Activated CD4-positive, alpha-beta T cell treated with anti-CD3 and anti-CD28 coated beads, Interleukin-2, Interleukin-4, amounts not matched to agents 100 ng/mL and 50 ng/mL, durations not matched to agents 16 hours and 8 hours (primary cell): ENCODE measurements at regions not wholly inside any gene's neighbourhood (a gene's known extent, or its start where the extent isn't known, plus 50 kb on each side); places are given as distances from the start of the nearest gene placed in this dataset.

Experiments used
- DNase-seq: peaks from one replicate; pipeline ENCODE4 v3.0.0-alpha.2; 2020; ENCODE audit warnings: low spot score

- no peak for DNase-seq
Observed at GRCh38 chr6:154885214-154885613, 109.9 kb upstream of the TIAM2 start.

DNA sequence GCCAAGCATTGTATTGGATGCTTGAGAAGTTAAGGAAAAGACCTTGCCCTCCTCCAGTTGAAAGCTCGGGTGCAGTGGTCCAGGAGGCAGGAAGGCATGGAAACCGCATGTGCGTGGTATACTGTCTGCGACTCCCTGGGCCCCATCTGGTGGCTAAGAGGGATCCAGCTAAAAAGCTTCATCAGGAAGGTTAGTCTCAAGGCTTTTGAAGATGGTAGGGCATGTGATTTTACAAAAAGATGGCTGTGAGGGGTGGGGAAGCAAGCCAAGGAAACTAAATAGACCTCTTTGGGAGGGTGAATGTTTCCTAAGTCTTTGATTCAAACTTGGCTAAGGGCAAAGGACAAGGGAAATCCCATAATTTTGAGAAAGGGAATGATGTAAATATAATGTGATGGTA, 109.1 kb upstream of the TIAM2 start:
- no peak for DNase-seq

GRCh38 chr6:154886471-154886870, 108.6 kb upstream of the TIAM2 start:
- no peak for DNase-seq

- no peak for DNase-seq
Observed at GRCh38 chr6:154887051-154887450, 108.1 kb upstream of the TIAM2 start.

DNA sequence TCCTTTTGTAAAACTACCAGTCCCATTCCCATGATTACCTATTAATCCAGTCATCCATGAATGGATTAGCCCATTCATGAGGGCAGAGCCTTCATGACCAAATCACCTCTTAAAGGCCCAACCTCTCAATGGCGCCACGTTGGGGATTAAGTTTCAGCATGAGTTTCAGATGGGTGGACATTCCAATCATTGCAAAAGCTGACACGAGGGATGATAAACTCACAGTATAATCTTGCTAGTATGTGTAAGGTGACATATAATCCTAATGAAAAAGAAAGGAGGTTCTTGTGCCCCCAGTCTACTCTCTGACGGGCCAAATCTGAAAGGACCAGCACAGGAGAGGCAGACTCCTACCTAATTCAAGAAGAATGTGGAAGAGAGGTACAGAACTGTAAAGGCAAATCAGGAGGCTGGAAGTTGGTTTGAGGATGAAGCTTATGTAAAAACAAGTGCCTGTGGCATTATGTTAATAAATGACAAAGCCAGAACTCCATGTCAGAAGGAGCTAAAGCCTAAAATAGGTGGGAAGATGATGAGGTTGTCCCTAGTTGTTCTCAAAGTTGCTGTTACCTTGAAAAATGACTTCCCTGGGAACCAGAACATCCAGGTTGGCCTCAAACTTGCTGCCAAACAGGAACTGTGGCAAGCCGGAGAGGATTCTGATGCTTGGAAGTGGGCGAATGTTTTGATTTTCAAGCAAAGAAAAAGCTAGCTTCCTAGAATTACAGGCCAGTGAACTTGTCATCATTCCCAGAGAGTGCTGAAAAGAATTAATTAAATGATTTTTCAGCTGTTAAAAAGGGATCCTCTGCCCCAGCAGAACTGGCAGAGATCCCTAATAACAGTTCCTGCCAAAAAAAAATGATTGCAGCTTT, 106.5 kb upstream of the TIAM2 start:
- DNase-seq = no peak

- DNase-seq = no peak
Observed at GRCh38 chr6:154890874-154891273, 104.2 kb upstream of the TIAM2 start.

- DNase-seq = no peak
Observed at GRCh38 chr6:154891901-154892300, 103.2 kb upstream of the TIAM2 start.

DNA sequence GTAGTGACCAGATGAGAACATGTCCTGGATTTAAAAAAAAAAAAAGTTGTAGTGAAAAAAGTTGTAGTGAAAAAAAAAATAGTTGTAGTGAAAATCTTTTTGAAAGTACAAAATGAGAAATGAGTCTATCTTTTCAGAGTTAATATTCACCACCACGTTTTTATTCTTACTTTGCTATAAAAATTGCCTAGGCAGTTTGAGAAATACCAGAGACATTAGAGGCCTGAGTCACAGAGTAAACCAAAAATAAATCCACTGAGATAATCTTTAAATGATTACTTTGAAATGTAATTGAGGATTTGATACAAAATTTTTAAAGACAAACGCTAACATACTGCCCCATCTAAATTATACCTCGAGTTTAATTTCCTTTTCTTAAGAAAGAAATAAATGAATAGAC, 101.2 kb upstream of the TIAM2 start:
- no peak for DNase-seq

GRCh38 chr6:154894902-154895301, 100.2 kb upstream of the TIAM2 start:
- DNase-seq = no peak

- no peak for DNase-seq
Observed at GRCh38 chr6:154895841-154896240, 99.3 kb upstream of the TIAM2 start.

GRCh38 chr6:154898821-154899220, 96.3 kb upstream of the TIAM2 start:
- DNase-seq = no peak

- no peak for DNase-seq
Observed at GRCh38 chr6:154899824-154900463, 95.2 kb upstream of the TIAM2 start.

GRCh38 chr6:154901876-154902552, 93.1 kb upstream of the TIAM2 start:
- DNase-seq = no peak

DNA sequence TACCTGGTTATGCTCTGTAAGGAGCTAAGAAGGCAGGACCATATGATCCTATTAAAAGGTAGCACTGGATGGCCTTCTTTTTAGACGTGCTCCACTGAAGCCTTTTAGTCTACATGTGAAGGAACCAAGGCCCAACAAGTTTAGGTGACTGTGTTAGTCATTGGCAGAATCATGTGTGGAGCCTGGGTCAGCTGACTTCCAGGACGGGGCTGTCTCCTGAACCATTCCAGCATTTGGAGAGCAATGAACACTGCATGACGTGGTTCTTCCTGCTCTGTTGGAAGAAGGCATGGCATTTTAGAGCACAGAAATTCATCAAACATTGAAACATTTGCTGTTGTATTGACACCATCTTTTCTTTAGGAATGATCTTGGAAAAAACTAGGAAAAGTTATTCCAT, 87.8 kb upstream of the TIAM2 start:
- no peak for DNase-seq

DNA sequence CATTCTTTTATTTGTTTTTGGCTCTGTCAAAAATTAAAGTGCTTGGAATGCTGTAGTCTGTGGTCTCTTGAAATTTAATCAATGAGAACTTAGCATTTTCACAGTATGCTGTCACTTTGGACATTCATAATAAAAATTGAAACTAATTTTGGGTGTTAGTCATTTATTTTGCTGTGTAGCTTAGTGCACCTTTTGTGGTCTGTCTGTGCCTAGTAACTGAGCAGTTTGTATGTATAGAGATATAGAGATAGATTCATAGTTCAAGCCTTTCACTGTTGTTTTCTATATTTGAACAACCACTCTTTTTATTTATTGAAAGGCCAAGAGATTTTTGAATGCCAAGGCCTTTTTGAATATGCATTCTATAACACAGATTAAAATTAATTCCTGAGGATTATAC, 86.4 kb upstream of the TIAM2 start:
- peak; percentile 14 for DNase-seq

DNA sequence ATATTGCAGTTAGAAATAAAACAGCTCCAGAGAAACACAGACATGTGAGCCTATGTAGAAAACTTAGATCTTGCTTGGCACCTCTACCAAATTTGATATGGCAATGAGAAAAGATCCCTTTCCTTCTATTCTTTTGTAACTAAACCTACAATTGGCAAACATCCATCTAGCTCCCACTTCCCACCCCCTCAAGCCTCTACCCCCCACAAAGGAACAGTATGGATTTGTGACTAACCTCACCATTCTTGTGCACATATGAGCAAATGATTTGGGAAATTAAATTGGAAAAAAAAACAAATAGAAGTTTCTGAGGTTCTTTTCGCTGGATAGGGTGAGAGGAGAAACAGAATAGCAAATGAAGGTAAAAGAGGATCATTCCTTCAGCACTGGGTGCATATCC, 85.8 kb upstream of the TIAM2 start:
- DNase-seq = no peak

- DNase-seq = no peak
Observed at GRCh38 chr6:154909821-154910220, 85.3 kb upstream of the TIAM2 start.

DNA sequence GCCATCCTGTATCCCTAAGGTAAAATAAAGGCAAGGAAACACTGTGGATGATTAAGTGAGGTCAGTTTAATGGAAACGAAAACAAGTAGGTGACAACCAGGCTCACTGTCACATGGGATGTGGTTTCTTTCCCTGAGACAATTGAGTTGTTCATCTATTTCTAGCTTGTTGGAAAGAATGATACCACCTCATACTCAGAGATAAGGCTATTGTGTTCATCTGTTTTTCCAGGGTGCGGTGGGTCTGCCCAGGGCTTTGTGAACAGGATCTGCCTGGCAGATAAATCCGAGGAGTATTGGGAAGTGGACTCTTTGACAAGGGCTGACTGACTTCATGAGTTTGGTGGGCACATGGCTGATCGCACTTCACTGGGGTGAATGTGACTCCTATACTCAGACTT, 80.8 kb upstream of the TIAM2 start:
- no peak for DNase-seq

- DNase-seq = no peak
Observed at GRCh38 chr6:154916857-154917256, 78.3 kb upstream of the TIAM2 start.

- no peak for DNase-seq
Observed at GRCh38 chr6:154917941-154918340, 77.2 kb upstream of the TIAM2 start.

DNA sequence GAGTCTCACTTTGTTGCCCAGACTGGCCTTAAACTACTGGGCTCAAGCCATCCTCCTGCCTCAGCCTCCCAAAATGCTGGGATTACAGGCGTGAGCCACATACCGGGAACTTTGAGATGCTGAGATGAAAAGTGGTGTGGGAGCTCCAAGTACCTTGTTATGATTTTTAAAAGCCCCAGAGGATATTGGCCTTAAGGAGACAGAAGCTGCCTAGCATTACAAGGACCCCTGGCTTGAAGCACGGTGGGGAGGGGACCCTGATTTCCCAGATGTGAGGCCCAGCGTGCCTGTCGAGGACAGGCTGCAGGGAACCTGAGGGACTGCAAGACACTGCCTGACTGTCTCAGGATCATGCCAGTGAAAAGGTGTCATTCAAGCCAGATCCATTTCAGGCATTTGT, 75.3 kb upstream of the TIAM2 start:
- no peak for DNase-seq

DNA sequence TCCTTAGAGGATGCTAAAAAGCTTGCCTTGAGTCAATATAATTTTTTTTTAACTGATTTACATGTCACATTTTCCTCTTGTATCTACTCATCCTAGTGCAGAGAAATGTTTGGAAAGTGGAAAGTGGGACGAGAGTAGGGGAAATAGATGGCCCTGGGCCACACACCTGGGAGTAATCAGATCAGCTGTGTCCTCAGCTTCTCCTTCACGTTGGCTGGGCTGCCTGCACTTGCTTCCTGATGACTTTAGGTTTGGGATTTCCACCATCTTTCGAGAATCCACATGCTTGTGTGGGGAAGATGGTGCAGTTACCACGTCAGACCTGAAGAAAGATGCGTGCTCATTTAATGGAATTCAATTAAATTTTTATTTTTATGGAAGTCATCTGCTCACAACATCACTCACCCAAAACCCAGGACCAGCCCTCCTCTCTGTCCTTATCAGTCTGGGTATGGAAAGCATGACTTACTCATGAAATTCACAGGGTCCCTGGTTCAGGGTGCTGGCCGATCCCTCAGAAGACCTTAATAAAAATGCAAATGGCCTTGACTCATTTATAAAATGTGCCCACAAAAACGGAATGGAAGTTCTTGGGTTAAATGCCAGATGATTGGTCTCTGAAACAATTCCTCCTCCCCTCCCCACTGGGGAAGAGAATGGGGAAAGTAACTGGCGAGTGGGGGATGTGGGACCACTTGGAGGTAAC, 74.5 kb upstream of the TIAM2 start:
- DNase-seq = no peak

- DNase-seq = no peak
Observed at GRCh38 chr6:154921482-154921881, 73.6 kb upstream of the TIAM2 start.
